Right atrium auricular region (tissue), 2 donors: ENCODE measurements at regions not wholly inside any gene's neighbourhood (a gene's known extent, or its start where the extent isn't known, plus 50 kb on each side); places are given as distances from the start of the nearest gene placed in this dataset.

Experiments used
- DNase-seq: peaks from one replicate; pipeline ENCODE4 v3.0.0-alpha.2; 2019; ENCODE audit warnings: low spot score
- H3K27ac ChIP-seq, 2 donors: fragments of 200-600 bp; sonication (generic); 1 replicate in 1 of 2; 2 replicates in 1 of 2; pipeline ENCODE4 v1.5.1; 2016 to 2019
- H3K27me3 ChIP-seq, 2 donors: fragments of 200-600 bp; sonication (generic); one replicate each; pipeline versions ENCODE4 v1.5.1 to v1.6.0; 2017 to 2019
- H3K36me3 ChIP-seq: fragments of 200-600 bp; sonication (generic); one replicate; pipeline ENCODE4 v1.5.1; 2016
- H3K4me1 ChIP-seq, 2 donors: fragments of 200-600 bp; sonication (generic); one replicate each; pipeline versions ENCODE4 v1.5.1 to v1.6.0; 2017 to 2019
- H3K4me3 ChIP-seq, 2 donors: fragments of 200-600 bp; sonication (generic); 1 replicate in 1 of 2; 2 replicates in 1 of 2; pipeline ENCODE4 v1.5.1; 2017 to 2019; ENCODE audit warnings: mild to moderate bottlenecking in 1 of 2, moderate library complexity in 1 of 2
- H3K9me3 ChIP-seq, 2 donors: fragments of 200-600 bp; sonication (generic); one replicate each; pipeline ENCODE4 v1.5.1; 2019
- TF ChIP-seq, protein P1 (sequence below), 2 donors: fragments of 200-600 bp; sonication (generic); IDR thresholded peaks; one replicate each; pipeline ENCODE4 v1.5.1; 2019; ENCODE audit warnings: antibody characterized with exemption in 2 of 2

DNA sequence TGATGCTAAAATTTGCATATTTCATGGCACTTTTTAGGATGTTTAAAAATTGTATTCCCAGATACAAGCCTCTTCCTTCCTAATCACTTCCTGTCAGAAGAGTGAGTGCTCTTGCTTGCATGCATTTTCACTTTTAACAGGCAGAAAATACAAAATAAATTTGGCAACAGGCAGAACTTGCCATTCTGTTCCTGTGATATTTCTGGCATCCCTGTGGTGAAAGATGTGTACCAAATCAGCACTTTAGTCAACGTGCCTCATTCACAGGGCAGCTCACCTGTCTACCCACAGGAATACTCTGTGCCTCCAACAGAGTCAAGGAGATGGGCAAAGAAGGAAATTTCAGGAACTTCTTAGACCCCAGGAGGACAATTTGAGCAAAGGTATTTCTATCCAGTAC lies 360.9 kb downstream of the AKAIN1 start:
- TF ChIP-seq, protein P1, sequence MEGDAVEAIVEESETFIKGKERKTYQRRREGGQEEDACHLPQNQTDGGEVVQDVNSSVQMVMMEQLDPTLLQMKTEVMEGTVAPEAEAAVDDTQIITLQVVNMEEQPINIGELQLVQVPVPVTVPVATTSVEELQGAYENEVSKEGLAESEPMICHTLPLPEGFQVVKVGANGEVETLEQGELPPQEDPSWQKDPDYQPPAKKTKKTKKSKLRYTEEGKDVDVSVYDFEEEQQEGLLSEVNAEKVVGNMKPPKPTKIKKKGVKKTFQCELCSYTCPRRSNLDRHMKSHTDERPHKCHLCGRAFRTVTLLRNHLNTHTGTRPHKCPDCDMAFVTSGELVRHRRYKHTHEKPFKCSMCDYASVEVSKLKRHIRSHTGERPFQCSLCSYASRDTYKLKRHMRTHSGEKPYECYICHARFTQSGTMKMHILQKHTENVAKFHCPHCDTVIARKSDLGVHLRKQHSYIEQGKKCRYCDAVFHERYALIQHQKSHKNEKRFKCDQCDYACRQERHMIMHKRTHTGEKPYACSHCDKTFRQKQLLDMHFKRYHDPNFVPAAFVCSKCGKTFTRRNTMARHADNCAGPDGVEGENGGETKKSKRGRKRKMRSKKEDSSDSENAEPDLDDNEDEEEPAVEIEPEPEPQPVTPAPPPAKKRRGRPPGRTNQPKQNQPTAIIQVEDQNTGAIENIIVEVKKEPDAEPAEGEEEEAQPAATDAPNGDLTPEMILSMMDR (IDR thresholded peaks at IDR 0.05) = no peak
- no peak for DNase-seq
- Histone ChIP-seq H3K36me3 (no peaks in the 10 kb centered on the region), H3K9me3 (no peaks in the 10 kb centered on the region), H3K4me3 (no peak overlapping the region), H3K4me1 (no peaks in the 10 kb centered on the region), H3K27ac (no peak overlapping the region), H3K27me3 (no peaks in the 10 kb centered on the region)

DNA sequence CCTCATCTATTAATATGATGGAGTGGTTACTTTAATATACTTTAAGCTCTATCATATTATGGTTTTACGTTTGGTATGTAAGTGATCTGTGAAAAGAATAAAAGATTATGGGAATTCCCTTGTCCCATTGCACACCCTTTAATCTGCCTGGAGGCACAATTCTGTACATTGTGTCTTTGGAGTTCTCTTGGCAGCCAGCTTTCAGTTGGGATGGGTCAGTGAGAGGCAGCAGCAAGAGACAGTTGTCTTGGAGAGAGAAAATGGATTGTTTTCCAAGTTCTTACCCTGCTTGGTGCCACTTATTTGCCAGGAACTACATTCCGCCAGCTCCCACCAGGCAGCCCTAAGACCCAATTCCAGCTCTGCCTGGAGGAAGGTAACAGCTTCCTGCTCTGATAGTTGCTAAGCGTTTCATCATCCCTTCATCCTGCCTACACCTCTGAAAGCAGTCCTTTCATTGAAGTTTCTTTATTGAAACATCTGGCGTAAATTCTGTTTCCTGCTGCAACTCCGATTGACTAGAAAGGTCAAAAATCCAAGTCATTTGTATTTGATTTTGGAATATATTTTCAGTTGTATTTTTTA lies 365.2 kb downstream of the AKAIN1 start:
- Histone ChIP-seq H3K27ac (no peak overlapping the region), H3K9me3 (no peaks in the 10 kb centered on the region), H3K36me3 (no peaks in the 10 kb centered on the region), H3K4me1 (no peaks in the 10 kb centered on the region), H3K27me3 (no peaks in the 10 kb centered on the region), H3K4me3 (no peak overlapping the region)
- DNase-seq = no peak
- TF ChIP-seq, protein P1 (IDR thresholded peaks at IDR 0.05) = no peak

DNA sequence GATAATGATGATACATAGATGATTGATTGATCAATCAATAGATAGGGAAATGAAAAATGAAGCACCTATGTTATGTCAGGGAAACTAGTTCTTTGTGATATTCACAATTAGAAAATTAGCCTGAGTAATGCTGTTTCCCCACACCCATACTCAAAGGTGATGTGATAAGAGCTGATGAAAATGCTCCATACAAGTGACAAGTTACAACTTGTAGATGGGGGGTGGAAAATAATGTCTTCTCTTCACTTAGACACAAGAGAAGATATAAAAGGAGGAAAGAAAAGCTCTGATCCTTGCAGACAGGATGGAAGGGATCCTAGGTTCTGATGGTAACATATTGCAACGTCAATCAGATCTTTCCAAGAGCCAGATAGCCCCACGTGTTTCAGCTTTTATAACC lies 365.9 kb downstream of the AKAIN1 start:
- Histone ChIP-seq H3K27ac (no peak overlapping the region), H3K4me1 (no peaks in the 10 kb centered on the region), H3K27me3 (no peaks in the 10 kb centered on the region), H3K4me3 (no peak overlapping the region), H3K9me3 (no peaks in the 10 kb centered on the region), H3K36me3 (no peaks in the 10 kb centered on the region)
- DNase-seq = no peak
- TF ChIP-seq, protein P1 (IDR thresholded peaks at IDR 0.05) = no peak

DNA sequence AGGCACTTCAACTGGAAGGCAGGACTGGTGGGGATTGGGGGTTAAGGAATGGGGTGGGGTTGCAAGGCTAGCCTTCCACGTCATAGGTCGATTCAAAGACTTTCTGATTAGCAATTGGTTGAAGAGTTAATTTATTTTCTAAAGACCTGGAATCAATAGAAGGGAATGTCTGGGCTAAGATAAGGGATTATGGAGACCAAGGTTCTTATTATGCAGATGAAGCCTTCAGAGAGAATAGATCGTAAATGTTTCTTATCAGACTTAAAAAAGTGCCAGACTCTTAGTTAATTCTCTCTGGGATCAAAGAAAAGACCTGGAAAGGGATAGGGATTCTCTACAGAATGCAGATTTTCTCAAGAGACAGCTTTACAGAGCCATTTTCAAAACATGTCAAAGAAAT lies 368.0 kb upstream of the DLGAP1 start:
- Histone ChIP-seq H3K27me3 (no peaks in the 10 kb centered on the region), H3K4me1 (no peaks in the 10 kb centered on the region), H3K27ac (no peak overlapping the region), H3K9me3 (no peaks in the 10 kb centered on the region), H3K36me3 (no peaks in the 10 kb centered on the region), H3K4me3 (no peak overlapping the region)
- no peak for DNase-seq
- TF ChIP-seq, protein P1 (IDR thresholded peaks at IDR 0.05) = no peak

DNA sequence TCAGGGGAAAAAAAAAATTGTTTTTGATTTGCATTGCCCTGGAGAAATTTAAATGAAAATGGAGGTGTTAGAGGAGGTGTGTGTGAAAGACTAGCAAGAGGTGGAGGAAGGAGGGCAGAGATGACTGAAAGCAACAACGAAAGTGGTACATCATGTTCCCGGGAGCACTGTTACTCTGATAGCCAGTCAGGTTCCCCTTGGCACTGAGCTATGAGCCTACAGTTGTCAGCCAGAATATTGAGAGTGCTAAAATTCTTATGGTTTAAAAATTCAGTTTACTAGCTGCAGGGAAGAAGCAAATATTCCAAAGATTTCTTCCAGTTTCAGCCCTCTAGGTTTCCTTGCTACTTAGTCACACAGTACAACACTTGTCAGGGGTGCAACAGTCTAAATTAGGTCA lies 366.7 kb upstream of the DLGAP1 start:
- TF ChIP-seq, protein P1 (IDR thresholded peaks at IDR 0.05) = no peak
- DNase-seq = no peak
- Histone ChIP-seq H3K36me3 (no peaks in the 10 kb centered on the region), H3K9me3 (no peaks in the 10 kb centered on the region), H3K27ac (no peak overlapping the region), H3K4me1 (no peaks in the 10 kb centered on the region), H3K4me3 (no peak overlapping the region), H3K27me3 (no peaks in the 10 kb centered on the region)

DNA sequence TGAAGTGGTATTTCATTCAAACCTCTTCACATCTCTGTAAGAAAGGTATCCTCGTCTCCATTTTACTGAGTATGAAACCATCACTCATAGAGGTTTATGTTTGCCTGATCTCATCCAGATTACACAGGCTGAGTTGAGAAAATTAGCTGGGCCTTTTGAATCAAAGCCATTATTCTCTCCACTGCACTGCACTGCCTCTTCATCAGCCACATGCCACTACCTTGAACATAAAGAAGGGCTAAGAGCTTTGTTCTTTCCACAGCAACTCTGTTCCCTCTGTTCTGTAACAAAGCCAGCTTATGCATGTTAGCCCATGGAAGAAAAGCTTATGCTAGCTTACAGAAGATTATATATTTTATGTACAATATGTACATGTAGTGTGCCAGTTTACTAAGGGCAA lies 362.6 kb upstream of the DLGAP1 start:
- H3K36me3 ChIP-seq = no peaks in the 10 kb centered on the region
- DNase-seq = no peak
- TF ChIP-seq, protein P1 (IDR thresholded peaks at IDR 0.05) = no peak
- H3K9me3 ChIP-seq = no peaks in the 10 kb centered on the region
- no peak overlapping the region for H3K4me3 ChIP-seq
- H3K27me3 ChIP-seq = no peaks in the 10 kb centered on the region
- H3K27ac ChIP-seq = no peak overlapping the region
- no peaks in the 10 kb centered on the region for H3K4me1 ChIP-seq
